ENCODE measurements at regions not wholly inside any gene's neighbourhood (a gene's known extent, or its start where the extent isn't known, plus 50 kb on each side); places are given as distances from the start of the nearest gene placed in this dataset.
A peak's percentile ranks its signal among the peaks of the same experiment; 100 is the strongest.

- Mint-ChIP-seq H3K9me3 (peaks cover 3% of the 10 kb centered on the region), H3K36me3 (ENCODE audit: low read depth) (no peaks in the 10 kb centered on the region), H3K27ac (no peak overlapping the region), H3K4me1 (no peaks in the 10 kb centered on the region), H3K4me3 (no peak overlapping the region), H3K27me3 (ENCODE audit: insufficient read depth) (no peaks in the 10 kb centered on the region)
- Histone ChIP-seq H3K27me3 (ENCODE audit: control insufficient read depth, insufficient read depth, low read length, poor library complexity, severe bottlenecking) (no peaks in the 10 kb centered on the region), H3K4me1 (ENCODE audit: control insufficient read depth, insufficient read depth, low read length) (no peaks in the 10 kb centered on the region), H3K4me3 (ENCODE audit: low read length) (no peak overlapping the region), H3K9me3 (ENCODE audit: control insufficient read depth, low read length) (no peaks in the 10 kb centered on the region), H3K36me3 (ENCODE audit: control insufficient read depth, insufficient read depth, low read length) (no peaks in the 10 kb centered on the region), H3K27ac (ENCODE audit: low read depth, low read length) (no peak overlapping the region), H3K9ac (ENCODE audit: extremely low read depth, low read length, poor library complexity, severe bottlenecking) (no peak overlapping the region)
- no peak for DNase-seq
- no peak for TF ChIP-seq CTCF (conservative IDR thresholded peaks at IDR 0.05)
- WGBS, 2 experiments (ENCODE audit: insufficient coverage in 1 of 2, insufficient read length in 1 of 2): 82 to 89% methylated on average over 1 of the region's 2 CpGs
Measured at GRCh38 chr3:5567113-5567512, 379.6 kb downstream of the EDEM1 start.

GRCh38 chr3:5568451-5568850 lies 380.9 kb downstream of the EDEM1 start:
- peaks cover 3% of the 10 kb centered on the region for H3K9me3 Mint-ChIP-seq
- Histone ChIP-seq H3K4me1 (ENCODE audit: control insufficient read depth, insufficient read depth, low read length) (no peaks in the 10 kb centered on the region), H3K27ac (ENCODE audit: low read depth, low read length) (no peak overlapping the region), H3K36me3 (ENCODE audit: control insufficient read depth, insufficient read depth, low read length) (no peaks in the 10 kb centered on the region), H3K9me3 (ENCODE audit: control insufficient read depth, low read length) (no peaks in the 10 kb centered on the region), H3K4me3 (ENCODE audit: low read length) (no peak overlapping the region), H3K27me3 (ENCODE audit: control insufficient read depth, insufficient read depth, low read length, poor library complexity, severe bottlenecking) (no peaks in the 10 kb centered on the region), H3K9ac (ENCODE audit: extremely low read depth, low read length, poor library complexity, severe bottlenecking) (no peak overlapping the region)
- H3K4me3 Mint-ChIP-seq: no peak overlapping the region
- H3K27me3 Mint-ChIP-seq (ENCODE audit: insufficient read depth): no peaks in the 10 kb centered on the region
- peak; percentile 76 for DNase-seq
- no peaks in the 10 kb centered on the region for H3K4me1 Mint-ChIP-seq
- no peaks in the 10 kb centered on the region for H3K36me3 Mint-ChIP-seq (ENCODE audit: low read depth)
- TF ChIP-seq CTCF (conservative IDR thresholded peaks at IDR 0.05): peak; percentile 74
- no peak overlapping the region for H3K27ac Mint-ChIP-seq
- 0 to 38% methylated on average over 1 to 5 of the region's 5 CpGs for whole genome bisulfite sequencing, 2 experiments (ENCODE audit: insufficient coverage in 1 of 2, insufficient read length in 1 of 2)

GRCh38 chr3:5569152-5569551 lies 381.6 kb downstream of the EDEM1 start:
- no peak overlapping the region for H3K27ac Mint-ChIP-seq
- no peak for DNase-seq
- Histone ChIP-seq H3K27ac (ENCODE audit: low read depth, low read length) (no peak overlapping the region), H3K27me3 (ENCODE audit: control insufficient read depth, insufficient read depth, low read length, poor library complexity, severe bottlenecking) (no peaks in the 10 kb centered on the region), H3K4me3 (ENCODE audit: low read length) (no peak overlapping the region), H3K36me3 (ENCODE audit: control insufficient read depth, insufficient read depth, low read length) (no peaks in the 10 kb centered on the region), H3K9me3 (ENCODE audit: control insufficient read depth, low read length) (no peaks in the 10 kb centered on the region), H3K4me1 (ENCODE audit: control insufficient read depth, insufficient read depth, low read length) (no peaks in the 10 kb centered on the region), H3K9ac (ENCODE audit: extremely low read depth, low read length, poor library complexity, severe bottlenecking) (no peak overlapping the region)
- no peak overlapping the region for H3K4me3 Mint-ChIP-seq
- H3K9me3 Mint-ChIP-seq: peaks cover 3% of the 10 kb centered on the region
- H3K4me1 Mint-ChIP-seq: no peaks in the 10 kb centered on the region
- no peaks in the 10 kb centered on the region for H3K36me3 Mint-ChIP-seq (ENCODE audit: low read depth)
- no peak for TF ChIP-seq CTCF (conservative IDR thresholded peaks at IDR 0.05)
- 96 to 100% methylated on average over 1 to 4 of the region's 4 CpGs for WGBS, 2 experiments (ENCODE audit: insufficient coverage in 1 of 2, insufficient read length in 1 of 2)
- H3K27me3 Mint-ChIP-seq (ENCODE audit: insufficient read depth): no peaks in the 10 kb centered on the region

Data from endodermal cell (in vitro differentiated cells).